Body of pancreas (tissue), 4 donors: ENCODE measurements at regions not wholly inside any gene's neighbourhood (a gene's known extent, or its start where the extent isn't known, plus 50 kb on each side); places are given as distances from the start of the nearest gene placed in this dataset.

ENCODE experiments used
- POLR2A ChIP-seq, 3 donors: fragments of 450-650 bp; IDR thresholded peaks; one replicate each; pipeline ENCODE4 v1.6.1; 2016; ENCODE audit warnings: antibody characterized with exemption in 3 of 3, mild to moderate bottlenecking in 2 of 3
- TF ChIP-seq, protein P1 (sequence below), 7 experiments: fragments of 450-650 bp in 4 of 7; fragments of 200-600 bp in 3 of 7; sonication (generic) in 3 of 7; IDR thresholded peaks; one replicate each; pipeline ENCODE4 v1.5.1; 2016 to 2019; ENCODE audit warnings: antibody characterized with exemption in 7 of 7

DNA sequence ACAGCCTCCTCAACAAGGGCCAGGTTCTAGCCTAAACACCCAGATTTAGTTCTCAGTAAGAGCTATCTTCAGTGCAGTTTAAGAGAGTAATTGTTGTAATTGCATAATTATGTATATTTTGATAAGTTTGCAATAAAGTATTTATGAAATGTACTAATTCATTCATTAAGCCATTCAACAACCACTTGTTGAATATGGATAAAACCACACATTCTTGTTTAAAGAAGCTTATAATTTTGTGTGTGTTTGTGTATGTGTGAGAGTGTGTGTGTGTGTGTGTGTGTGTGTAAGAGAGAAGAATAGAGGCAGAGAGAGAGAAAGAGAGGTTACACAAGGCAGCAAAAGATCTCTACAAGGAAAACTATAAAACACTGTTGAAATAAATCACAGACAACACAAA, 115.0 kb upstream of the SLC25A13 start:
- TF ChIP-seq, protein P1, sequence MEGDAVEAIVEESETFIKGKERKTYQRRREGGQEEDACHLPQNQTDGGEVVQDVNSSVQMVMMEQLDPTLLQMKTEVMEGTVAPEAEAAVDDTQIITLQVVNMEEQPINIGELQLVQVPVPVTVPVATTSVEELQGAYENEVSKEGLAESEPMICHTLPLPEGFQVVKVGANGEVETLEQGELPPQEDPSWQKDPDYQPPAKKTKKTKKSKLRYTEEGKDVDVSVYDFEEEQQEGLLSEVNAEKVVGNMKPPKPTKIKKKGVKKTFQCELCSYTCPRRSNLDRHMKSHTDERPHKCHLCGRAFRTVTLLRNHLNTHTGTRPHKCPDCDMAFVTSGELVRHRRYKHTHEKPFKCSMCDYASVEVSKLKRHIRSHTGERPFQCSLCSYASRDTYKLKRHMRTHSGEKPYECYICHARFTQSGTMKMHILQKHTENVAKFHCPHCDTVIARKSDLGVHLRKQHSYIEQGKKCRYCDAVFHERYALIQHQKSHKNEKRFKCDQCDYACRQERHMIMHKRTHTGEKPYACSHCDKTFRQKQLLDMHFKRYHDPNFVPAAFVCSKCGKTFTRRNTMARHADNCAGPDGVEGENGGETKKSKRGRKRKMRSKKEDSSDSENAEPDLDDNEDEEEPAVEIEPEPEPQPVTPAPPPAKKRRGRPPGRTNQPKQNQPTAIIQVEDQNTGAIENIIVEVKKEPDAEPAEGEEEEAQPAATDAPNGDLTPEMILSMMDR (IDR thresholded peaks at IDR 0.05): no peak
- no peak for TF ChIP-seq POLR2A (IDR thresholded peaks at IDR 0.05)
